GM21786 (cell line): ENCODE measurements at regions not wholly inside any gene's neighbourhood (a gene's known extent, or its start where the extent isn't known, plus 50 kb on each side); places are given as distances from the start of the nearest gene placed in this dataset.
"Not testable (repeated sequence)": the region's sequence is repeated elsewhere in the genome, so short reads cannot be mapped to it uniquely, and the experiment has no call there.

Experiments used
- ATAC-seq: cut with Tn5 transposase; IDR thresholded peaks from one replicate; pipeline ENCODE4 v1.9.1; 2021; ENCODE audit not compliant: unreplicated experiment

GRCh38 chr5:8831854-8832253 is 714.0 kb downstream of the SEMA5A start:
- no peak for ATAC-seq

GRCh38 chr5:8839361-8840055 is 706.4 kb downstream of the SEMA5A start:
- no peak for ATAC-seq

- no peak for ATAC-seq
Observed at GRCh38 chr5:8840237-8840636, 705.6 kb downstream of the SEMA5A start.

- not testable (repeated sequence) for ATAC-seq
Observed at GRCh38 chr5:8840746-8841145, 705.1 kb downstream of the SEMA5A start.

GRCh38 chr5:8842971-8843551 is 702.8 kb downstream of the SEMA5A start:
- ATAC-seq = no peak

GRCh38 chr5:8843771-8844170 is 702.1 kb downstream of the SEMA5A start:
- no peak for ATAC-seq

GRCh38 chr5:8844206-8844605 is 701.7 kb downstream of the SEMA5A start:
- ATAC-seq = no peak

GRCh38 chr5:8844847-8845246 is 701.0 kb downstream of the SEMA5A start:
- no peak for ATAC-seq

GRCh38 chr5:8845296-8845695 is 700.6 kb downstream of the SEMA5A start:
- ATAC-seq = no peak

- ATAC-seq = no peak
Observed at GRCh38 chr5:8848366-8848765, 697.5 kb downstream of the SEMA5A start.

- no peak for ATAC-seq
Observed at GRCh38 chr5:8848997-8849594, 696.8 kb downstream of the SEMA5A start.

GRCh38 chr5:8851101-8851500 is 694.8 kb downstream of the SEMA5A start:
- ATAC-seq = no peak

- ATAC-seq = no peak
Observed at GRCh38 chr5:8857051-8857450, 688.8 kb downstream of the SEMA5A start.

- no peak for ATAC-seq
Observed at GRCh38 chr5:8861764-8862163, 684.1 kb downstream of the SEMA5A start.

GRCh38 chr5:8864053-8864452 is 681.8 kb downstream of the SEMA5A start:
- ATAC-seq = no peak

GRCh38 chr5:8865266-8865665 is 680.6 kb downstream of the SEMA5A start:
- ATAC-seq = no peak

GRCh38 chr5:8865686-8866374 is 680.0 kb downstream of the SEMA5A start:
- no peak for ATAC-seq

- ATAC-seq = no peak
Observed at GRCh38 chr5:8868283-8868682, 677.6 kb downstream of the SEMA5A start.

GRCh38 chr5:8869932-8870331 is 675.9 kb downstream of the SEMA5A start:
- no peak for ATAC-seq

- no peak for ATAC-seq
Observed at GRCh38 chr5:8870349-8870958, 675.4 kb downstream of the SEMA5A start.

- no peak for ATAC-seq
Observed at GRCh38 chr5:8870959-8871355, 674.9 kb downstream of the SEMA5A start.

- no peak for ATAC-seq
Observed at GRCh38 chr5:8871446-8871845, 674.4 kb downstream of the SEMA5A start.
